HCT116 (cell line): ENCODE measurements at regions not wholly inside any gene's neighbourhood (a gene's known extent, or its start where the extent isn't known, plus 50 kb on each side); places are given as distances from the start of the nearest gene placed in this dataset.

ENCODE experiments used
- EZH2 ChIP-seq: fragments of 200-600 bp; sonication (generic); IDR thresholded peaks from 2 replicates; pipeline ENCODE4 v1.6.1; 2017; ENCODE audit warnings: antibody characterized with exemption, mixed run types
- POLR2A ChIP-seq: IDR thresholded peaks from 2 replicates; pipeline ENCODE4 v1.7.0; 2011; ENCODE audit warnings: borderline replicate concordance; ENCODE audit not compliant: insufficient read depth, insufficient read length; ENCODE audit errors: extremely low read depth
- POLR2AphosphoS5 ChIP-seq: IDR thresholded peaks from 2 replicates; pipeline ENCODE4 v1.6.1; 2011; ENCODE audit warnings: mild to moderate bottlenecking, low read depth, low read length, moderate library complexity
- RAD21 ChIP-seq: IDR thresholded peaks from 2 replicates; pipeline ENCODE4 v1.6.1; 2012; ENCODE audit warnings: low read depth, mild to moderate bottlenecking
- TF ChIP-seq, protein P1 (sequence below), 3 experiments: fragments of 200-600 bp in 1 of 3; sonication (generic) in 1 of 3; IDR thresholded peaks in 2 of 3; conservative IDR thresholded peaks in 1 of 3; 2 replicates each; pipeline ENCODE4 v1.5.1; 2012 to 2017; ENCODE audit warnings: low read depth in 2 of 3, low read length in 2 of 3, antibody characterized with exemption in 1 of 3, borderline replicate concordance in 1 of 3, control low read depth in 1 of 3, mild to moderate bottlenecking in 1 of 3, mixed read lengths in 1 of 3, mixed run types in 1 of 3, moderate library complexity in 1 of 3; ENCODE audit not compliant: insufficient read depth in 1 of 3
- TF ChIP-seq, protein P2 (sequence below): IDR thresholded peaks from 2 replicates; pipeline ENCODE4 v1.6.1; 2012

DNA sequence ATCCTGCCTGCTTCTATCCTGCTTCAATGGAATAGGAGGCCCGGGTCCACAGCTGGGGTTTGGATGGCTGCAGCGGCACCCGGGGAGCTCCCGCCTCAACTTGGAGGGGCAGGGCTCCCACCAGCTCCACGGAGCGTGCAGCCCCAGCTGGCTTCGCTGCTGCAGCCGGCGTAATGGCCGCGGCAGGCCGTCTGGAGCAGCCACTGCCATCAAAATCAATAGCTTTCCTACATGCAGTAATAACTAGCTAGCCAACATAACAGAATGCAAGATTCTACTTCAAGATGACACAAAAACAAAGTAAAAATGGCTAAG, 154.2 kb upstream of the RMP24 start:
- TF ChIP-seq, protein P1, sequence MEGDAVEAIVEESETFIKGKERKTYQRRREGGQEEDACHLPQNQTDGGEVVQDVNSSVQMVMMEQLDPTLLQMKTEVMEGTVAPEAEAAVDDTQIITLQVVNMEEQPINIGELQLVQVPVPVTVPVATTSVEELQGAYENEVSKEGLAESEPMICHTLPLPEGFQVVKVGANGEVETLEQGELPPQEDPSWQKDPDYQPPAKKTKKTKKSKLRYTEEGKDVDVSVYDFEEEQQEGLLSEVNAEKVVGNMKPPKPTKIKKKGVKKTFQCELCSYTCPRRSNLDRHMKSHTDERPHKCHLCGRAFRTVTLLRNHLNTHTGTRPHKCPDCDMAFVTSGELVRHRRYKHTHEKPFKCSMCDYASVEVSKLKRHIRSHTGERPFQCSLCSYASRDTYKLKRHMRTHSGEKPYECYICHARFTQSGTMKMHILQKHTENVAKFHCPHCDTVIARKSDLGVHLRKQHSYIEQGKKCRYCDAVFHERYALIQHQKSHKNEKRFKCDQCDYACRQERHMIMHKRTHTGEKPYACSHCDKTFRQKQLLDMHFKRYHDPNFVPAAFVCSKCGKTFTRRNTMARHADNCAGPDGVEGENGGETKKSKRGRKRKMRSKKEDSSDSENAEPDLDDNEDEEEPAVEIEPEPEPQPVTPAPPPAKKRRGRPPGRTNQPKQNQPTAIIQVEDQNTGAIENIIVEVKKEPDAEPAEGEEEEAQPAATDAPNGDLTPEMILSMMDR (IDR thresholded peaks at IDR 0.05 in 2 of 3, conservative IDR thresholded peaks at IDR 0.05 in 1 of 3; ENCODE audit: borderline replicate concordance in 1 of 3, insufficient read depth in 1 of 3, low read depth in 2 of 3, low read length in 2 of 3) = no peak
- TF ChIP-seq POLR2A (no peak), POLR2AphosphoS5 (no peak), EZH2 (no peak), RAD21 (no peak)
- TF ChIP-seq, protein P2, sequence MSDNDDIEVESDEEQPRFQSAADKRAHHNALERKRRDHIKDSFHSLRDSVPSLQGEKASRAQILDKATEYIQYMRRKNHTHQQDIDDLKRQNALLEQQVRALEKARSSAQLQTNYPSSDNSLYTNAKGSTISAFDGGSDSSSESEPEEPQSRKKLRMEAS = no peak
